DMS53 (cell line): ENCODE measurements at regions not wholly inside any gene's neighbourhood (a gene's known extent, or its start where the extent isn't known, plus 50 kb on each side); places are given as distances from the start of the nearest gene placed in this dataset.

Source experiments
- DNase-seq: peaks from one replicate; lab custom pipeline; 2025; lab: John Stamatoyannopoulos, UW

- no peak for DNase-seq
These were observed 222.9 kb upstream of the CDH2 start for GRCh38 chr18:28399781-28400362.

- DNase-seq = no peak
These were observed 221.5 kb upstream of the CDH2 start for GRCh38 chr18:28398471-28398870.

- DNase-seq = no peak
These were observed 213.1 kb upstream of the CDH2 start for GRCh38 chr18:28390022-28390421.

- no peak for DNase-seq
These were observed 205.4 kb upstream of the CDH2 start for GRCh38 chr18:28382215-28382879.

GRCh38 chr18:28372186-28372585 is 195.3 kb upstream of the CDH2 start:
- no peak for DNase-seq

GRCh38 chr18:28366676-28367075 is 189.7 kb upstream of the CDH2 start:
- peak; percentile 58 for DNase-seq

- peak; percentile 39 for DNase-seq
These were observed 188.5 kb upstream of the CDH2 start for GRCh38 chr18:28365411-28365831.

GRCh38 chr18:28363124-28363523 is 186.2 kb upstream of the CDH2 start:
- no peak for DNase-seq

GRCh38 chr18:28359176-28359575 is 182.2 kb upstream of the CDH2 start:
- no peak for DNase-seq

- DNase-seq = peak; percentile 59
These were observed 181.0 kb upstream of the CDH2 start for GRCh38 chr18:28357766-28358401.

GRCh38 chr18:28350821-28351220 is 173.9 kb upstream of the CDH2 start:
- DNase-seq = no peak

- no peak for DNase-seq
These were observed 165.3 kb upstream of the CDH2 start for GRCh38 chr18:28342231-28342630.

GRCh38 chr18:28338316-28338715 is 161.4 kb upstream of the CDH2 start:
- no peak for DNase-seq

- DNase-seq = no peak
These were observed 157.6 kb upstream of the CDH2 start for GRCh38 chr18:28334516-28334915.

GRCh38 chr18:28332071-28332470 is 155.1 kb upstream of the CDH2 start:
- DNase-seq = no peak

- no peak for DNase-seq
These were observed 154.6 kb upstream of the CDH2 start for GRCh38 chr18:28331551-28331950.

GRCh38 chr18:28313602-28314001 is 136.7 kb upstream of the CDH2 start:
- DNase-seq = no peak

GRCh38 chr18:28288784-28289183 is 111.9 kb upstream of the CDH2 start:
- DNase-seq = no peak

- peak; percentile 9 for DNase-seq
These were observed 110.2 kb upstream of the CDH2 start for GRCh38 chr18:28287146-28287545.

GRCh38 chr18:28284132-28284531 is 107.2 kb upstream of the CDH2 start:
- peak; percentile 58 for DNase-seq

GRCh38 chr18:28281400-28281799 is 104.5 kb upstream of the CDH2 start:
- peak; percentile 46 for DNase-seq

GRCh38 chr18:28269750-28270149 is 92.8 kb upstream of the CDH2 start:
- no peak for DNase-seq

GRCh38 chr18:28267878-28268625 is 91.1 kb upstream of the CDH2 start:
- DNase-seq = peak; percentile 10
